Activated T-helper 1 cell treated with anti-CD3 and anti-CD28 coated beads, Interleukin-12 subunit alpha, Interleukin-12 subunit beta, Interleukin-2, Interleukin-4 antibody, amounts not matched to agents 30 ng/mL and 10 ng/mL and 1 ng/mL, durations not matched to agents 14 hours and 24 hours and 36 hours (primary cell): ENCODE measurements at regions not wholly inside any gene's neighbourhood (a gene's known extent, or its start where the extent isn't known, plus 50 kb on each side); places are given as distances from the start of the nearest gene placed in this dataset.

Experiments
- DNase-seq: peaks from one replicate; pipeline ENCODE4 v3.0.0; 2021; ENCODE audit warnings: low spot score
- H3K27ac Mint-ChIP-seq: one replicate; pipeline ENCODE4 v1.8.0; 2021; ENCODE audit warnings: mild to moderate bottlenecking, mixed read lengths
- H3K27me3 Mint-ChIP-seq: one replicate; pipeline ENCODE4 v1.8.0; 2022; ENCODE audit warnings: mild to moderate bottlenecking, moderate library complexity, mixed read lengths; ENCODE audit not compliant: insufficient read depth
- H3K36me3 Mint-ChIP-seq: one replicate; pipeline ENCODE4 v1.8.0; 2021; ENCODE audit warnings: low read depth, mixed read lengths
- H3K4me1 Mint-ChIP-seq: one replicate; pipeline ENCODE4 v1.8.0; 2021; ENCODE audit warnings: low read depth, mixed read lengths
- H3K4me3 Mint-ChIP-seq: one replicate; pipeline ENCODE4 v1.8.0; 2021; ENCODE audit warnings: mild to moderate bottlenecking, moderate library complexity, mixed read lengths
- H3K9me3 Mint-ChIP-seq: one replicate; pipeline ENCODE4 v1.8.0; 2021; ENCODE audit warnings: mixed read lengths
- intact Hi-C: fragments of 100-400 bp; cut with micrococcal nuclease; formaldehyde crosslinking; loops from one replicate; pipeline ENCODE4 v1.15.1; 2024

DNA sequence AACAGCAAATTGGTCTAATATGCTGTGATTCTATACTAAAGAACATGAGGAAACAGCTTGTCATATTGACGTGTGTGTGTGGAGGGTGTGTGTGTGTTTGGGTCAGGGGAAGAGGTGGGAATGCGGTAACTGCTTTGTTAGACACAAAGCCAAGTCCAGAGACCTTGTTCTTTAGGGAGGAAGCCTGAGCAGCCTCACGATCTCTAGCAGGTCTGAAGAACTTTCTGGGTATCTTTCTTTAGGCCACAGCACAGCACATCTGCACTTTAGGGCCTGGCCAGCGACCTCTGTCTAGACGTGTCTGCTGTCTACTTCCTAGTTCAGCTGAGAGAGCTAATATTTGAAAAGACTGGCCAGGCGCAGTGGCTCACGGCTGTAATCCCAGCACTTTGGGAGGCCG lies 220.0 kb upstream of the TPRG1 start:
- no peaks in the 10 kb centered on the region for H3K36me3 Mint-ChIP-seq

DNA sequence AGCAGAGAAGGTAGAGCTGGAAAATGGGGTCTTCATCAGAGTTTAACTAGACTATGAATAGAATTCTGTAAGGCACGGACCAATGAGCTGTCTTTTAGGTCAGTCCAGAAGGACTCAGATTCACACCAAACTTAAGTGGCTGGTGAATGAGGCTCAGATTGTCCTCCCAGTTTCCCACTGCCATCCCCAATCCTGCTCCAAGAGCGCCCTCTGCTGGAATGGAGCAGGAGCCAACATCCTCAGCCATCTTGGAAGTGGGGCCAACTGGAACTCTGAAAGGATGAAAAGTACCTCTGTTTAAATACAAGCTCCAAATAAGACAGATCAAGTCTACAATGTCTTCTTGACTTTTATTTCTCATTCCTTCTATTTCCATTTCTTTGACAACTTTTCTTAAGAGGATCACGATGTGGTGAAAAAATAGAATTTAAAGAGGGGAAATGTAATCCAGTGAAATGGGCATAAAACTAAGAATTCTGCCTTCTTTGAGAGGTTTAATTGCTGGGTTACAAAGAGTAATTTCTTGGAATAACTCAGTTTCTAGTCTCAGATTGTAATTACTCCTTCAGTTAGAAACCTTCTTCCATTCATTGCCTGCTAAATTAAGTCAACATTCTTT lies 217.1 kb upstream of the TPRG1 start:
- no peaks in the 10 kb centered on the region for H3K27me3 Mint-ChIP-seq
- H3K4me1 Mint-ChIP-seq, result peaks cover 46% of the 10 kb centered on the region
- intact Hi-C loops, result loop anchor here (1.0 to 10.0 kb wide), 18 partner anchors 86 to 1215 kb away; partner anchors contain the start of gene LPP
- no peak overlapping the region for H3K27ac Mint-ChIP-seq
- no peaks in the 10 kb centered on the region for H3K36me3 Mint-ChIP-seq
- no peak overlapping the region for H3K4me3 Mint-ChIP-seq
- no peaks in the 10 kb centered on the region for H3K9me3 Mint-ChIP-seq
- peak; percentile 68 for DNase-seq

More for the DNA sequence above, 220.0 kb upstream of the TPRG1 start:
- DNase-seq, result no peak
- Mint-ChIP-seq H3K9me3 (no peaks in the 10 kb centered on the region), H3K27me3 (peaks cover 3% of the 10 kb centered on the region), H3K4me3 (no peak overlapping the region), H3K4me1 (peaks cover 47% of the 10 kb centered on the region), H3K27ac (no peak overlapping the region)
- intact Hi-C loops, result loop anchor here (1.0 to 10.0 kb wide), 11 partner anchors 34 to 1147 kb away; partner anchors contain the start of gene LPP

DNA sequence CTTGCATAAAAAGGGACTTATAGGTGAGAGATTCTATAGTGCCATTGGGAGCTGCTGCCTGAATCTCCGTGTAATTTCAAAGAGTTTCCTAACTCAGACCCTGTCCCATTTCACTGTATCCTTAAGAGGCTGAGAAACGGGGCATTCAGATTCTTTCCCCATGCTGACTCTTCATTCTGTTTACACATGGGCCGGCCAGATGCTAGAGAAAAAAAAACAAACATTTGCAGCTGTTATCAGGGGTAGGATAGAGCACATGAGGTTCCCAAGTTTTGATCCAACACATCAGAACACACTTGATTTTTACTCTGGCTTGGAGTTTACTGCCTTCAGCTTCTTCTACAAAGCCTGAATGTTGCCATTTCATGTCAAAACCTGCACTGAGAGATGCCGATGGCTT lies 215.9 kb upstream of the TPRG1 start:
- intact Hi-C loops, result loop anchor here (2.0 to 10.0 kb wide), 6 partner anchors 85 to 1151 kb away; no protein-coding TSS in a partner anchor
- DNase-seq, result no peak
- no peak overlapping the region for H3K4me3 Mint-ChIP-seq
- H3K27ac Mint-ChIP-seq, result no peak overlapping the region
- peaks cover 3% of the 10 kb centered on the region for H3K27me3 Mint-ChIP-seq
- peaks cover 35% of the 10 kb centered on the region for H3K4me1 Mint-ChIP-seq
- H3K9me3 Mint-ChIP-seq, result no peaks in the 10 kb centered on the region
- H3K36me3 Mint-ChIP-seq, result no peaks in the 10 kb centered on the region

DNA sequence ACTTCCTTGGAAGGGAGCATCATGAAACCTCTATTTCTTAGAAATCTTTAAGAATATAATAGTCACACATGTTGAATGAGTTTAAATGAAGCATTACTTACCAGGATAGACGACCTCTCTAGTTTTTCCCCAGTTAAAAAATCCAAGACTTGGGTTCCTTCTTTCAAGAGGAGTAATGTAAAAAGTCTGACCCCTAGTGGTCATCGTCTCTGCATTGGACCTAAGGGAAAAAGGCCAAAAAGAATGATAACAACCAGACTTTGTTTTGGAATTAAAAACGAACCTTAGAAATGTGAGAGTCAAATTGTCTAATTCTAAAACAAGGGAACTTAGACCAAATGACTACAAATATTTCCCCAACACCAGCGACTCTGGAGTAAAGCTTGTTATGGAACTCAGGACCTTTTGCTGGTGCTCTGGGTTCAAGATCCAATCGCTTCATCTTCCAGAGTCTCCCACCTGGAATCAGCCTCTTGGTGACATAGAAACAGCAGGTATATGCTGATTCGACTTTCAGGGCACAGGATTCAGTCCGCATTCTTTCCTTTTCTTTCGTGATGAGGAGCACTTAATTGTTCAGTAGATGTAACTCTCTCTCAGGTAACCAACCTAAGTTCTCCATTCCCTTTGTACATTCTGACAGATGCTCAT lies 214.8 kb upstream of the TPRG1 start:
- Mint-ChIP-seq H3K27me3 (peaks cover 5% of the 10 kb centered on the region), H3K4me3 (no peak overlapping the region), H3K4me1 (peaks cover 32% of the 10 kb centered on the region), H3K9me3 (no peaks in the 10 kb centered on the region), H3K36me3 (no peaks in the 10 kb centered on the region), H3K27ac (no peak overlapping the region)
- no peak for DNase-seq
- intact Hi-C loops, result loop anchor here (10.0 kb wide), 2 partner anchors 702 to 1152 kb away; no protein-coding TSS in a partner anchor

DNA sequence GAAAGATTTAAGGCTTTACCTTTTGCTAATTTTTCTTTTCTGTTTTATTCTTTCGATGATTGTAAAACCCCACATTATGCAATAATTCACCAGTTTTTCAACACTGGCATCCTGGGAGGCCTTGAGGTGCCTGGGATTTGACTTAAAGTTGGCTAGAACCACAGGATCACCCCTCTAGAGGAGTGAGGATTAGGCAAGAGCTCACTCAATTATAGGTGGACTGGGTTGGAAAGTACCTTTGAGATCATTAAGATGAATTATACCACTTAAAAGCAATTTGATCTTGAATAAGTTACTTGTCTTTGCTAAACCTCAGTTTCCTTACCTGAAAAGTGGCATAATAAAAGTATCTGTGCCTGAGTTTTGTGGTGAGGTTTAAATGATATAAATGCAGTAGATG lies 212.8 kb upstream of the TPRG1 start:
- no peak for DNase-seq
- Mint-ChIP-seq H3K27ac (no peak overlapping the region), H3K9me3 (no peaks in the 10 kb centered on the region), H3K36me3 (no peaks in the 10 kb centered on the region), H3K27me3 (peaks cover 15% of the 10 kb centered on the region), H3K4me1 (peaks cover 38% of the 10 kb centered on the region), H3K4me3 (no peak overlapping the region)
- intact Hi-C loops, result loop anchor here (10.0 kb wide), 2 partner anchors 704 to 1154 kb away; no protein-coding TSS in a partner anchor

DNA sequence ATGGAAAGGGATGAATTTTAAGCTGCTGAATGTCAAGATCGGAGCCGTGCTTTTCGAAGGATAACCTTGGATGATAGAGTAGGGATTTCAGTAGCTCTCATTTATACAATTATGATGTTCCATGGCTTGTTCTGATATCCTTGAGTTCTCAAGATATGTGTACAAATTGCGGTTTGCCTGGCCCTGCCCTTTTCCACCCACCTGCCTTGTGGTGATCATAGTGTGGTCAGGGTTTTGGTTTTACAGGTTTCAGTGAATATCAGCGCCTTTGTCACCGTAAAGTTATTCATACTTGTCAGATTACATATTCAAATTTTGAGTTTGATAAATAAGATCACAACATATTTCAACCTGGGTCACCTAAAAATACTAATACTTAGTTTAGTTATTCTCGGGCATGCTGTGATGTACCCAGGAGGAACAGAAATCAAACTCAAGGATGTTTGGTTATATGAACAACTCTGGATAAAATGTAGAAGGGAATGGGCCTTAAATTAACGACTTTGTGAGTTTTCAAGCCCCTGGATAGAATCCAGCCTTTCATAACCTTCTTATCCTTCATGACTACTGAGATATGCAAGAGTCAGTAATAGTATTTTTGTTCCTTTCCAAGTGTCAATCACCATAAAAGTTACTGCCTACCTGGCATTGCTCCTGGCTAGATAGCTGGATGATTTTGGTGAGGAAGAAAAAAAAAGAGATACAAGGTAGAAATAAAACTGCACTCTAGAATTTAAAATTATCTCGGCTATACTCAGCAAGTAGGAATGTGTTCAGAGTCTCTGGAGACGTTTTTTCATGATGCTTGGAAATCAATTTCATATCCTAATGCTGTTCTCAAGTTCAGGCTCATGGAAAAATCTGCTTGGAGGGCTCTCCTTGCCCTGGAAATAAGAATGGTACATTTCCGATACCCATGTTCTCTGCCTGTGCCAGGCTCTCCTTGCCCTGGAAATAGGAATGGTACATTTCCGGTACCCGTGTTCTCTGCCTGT lies 209.2 kb upstream of the TPRG1 start:
- no peaks in the 10 kb centered on the region for H3K36me3 Mint-ChIP-seq
- peaks cover 23% of the 10 kb centered on the region for H3K4me1 Mint-ChIP-seq
- H3K27me3 Mint-ChIP-seq, result peaks cover 18% of the 10 kb centered on the region
- DNase-seq, result no peak
- intact Hi-C loops, result no loop called here
- no peak overlapping the region for H3K4me3 Mint-ChIP-seq
- no peaks in the 10 kb centered on the region for H3K9me3 Mint-ChIP-seq
- no peak overlapping the region for H3K27ac Mint-ChIP-seq

DNA sequence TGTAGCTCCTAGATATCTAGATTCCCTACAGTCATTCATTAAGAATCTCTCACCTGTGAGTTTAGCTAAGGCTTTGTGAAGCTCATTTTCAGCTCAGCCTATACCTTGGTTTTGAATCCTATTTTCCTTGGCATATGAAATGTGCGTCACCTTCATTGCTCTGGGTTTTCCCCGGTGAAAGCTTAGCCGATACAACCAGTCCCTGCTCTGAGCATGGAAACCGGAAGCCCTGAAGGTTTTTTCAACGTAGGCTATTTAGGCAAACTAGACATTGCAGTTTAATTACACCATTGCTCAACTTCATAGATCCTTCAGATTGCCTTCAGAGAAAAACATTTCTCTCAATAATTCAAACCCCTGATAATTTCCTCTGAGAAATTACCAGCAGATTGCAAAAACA lies 206.8 kb upstream of the TPRG1 start:
- intact Hi-C loops, result no loop called here
- Mint-ChIP-seq H3K9me3 (no peaks in the 10 kb centered on the region), H3K27me3 (peaks cover 20% of the 10 kb centered on the region), H3K27ac (no peak overlapping the region), H3K4me3 (no peak overlapping the region), H3K4me1 (peaks cover 14% of the 10 kb centered on the region), H3K36me3 (no peaks in the 10 kb centered on the region)
- no peak for DNase-seq

DNA sequence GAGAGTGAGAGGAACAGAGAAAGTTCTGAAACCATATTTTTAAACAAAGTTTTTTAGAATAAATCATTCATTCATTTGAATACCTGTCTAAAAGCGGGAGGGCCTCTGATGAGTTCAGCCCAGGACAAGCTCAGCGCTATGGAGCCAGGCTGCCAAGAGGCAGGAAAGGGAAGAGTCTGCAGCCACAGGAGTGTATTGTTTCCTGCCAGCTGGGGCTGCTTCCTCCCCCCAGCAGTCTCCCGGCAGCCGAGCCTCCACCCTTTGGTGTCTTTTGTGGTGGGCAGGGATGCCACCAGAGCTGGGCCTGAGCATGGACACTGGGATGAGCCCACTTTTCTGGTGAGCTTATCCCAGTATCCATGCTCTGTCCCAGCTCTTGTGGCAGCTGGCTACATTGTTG lies 199.5 kb upstream of the TPRG1 start:
- Mint-ChIP-seq H3K4me3 (no peak overlapping the region), H3K4me1 (peaks cover 12% of the 10 kb centered on the region), H3K36me3 (peaks cover 4% of the 10 kb centered on the region), H3K9me3 (no peaks in the 10 kb centered on the region), H3K27ac (no peak overlapping the region), H3K27me3 (peaks cover 19% of the 10 kb centered on the region)
- DNase-seq, result no peak
- intact Hi-C loops, result no loop called here

DNA sequence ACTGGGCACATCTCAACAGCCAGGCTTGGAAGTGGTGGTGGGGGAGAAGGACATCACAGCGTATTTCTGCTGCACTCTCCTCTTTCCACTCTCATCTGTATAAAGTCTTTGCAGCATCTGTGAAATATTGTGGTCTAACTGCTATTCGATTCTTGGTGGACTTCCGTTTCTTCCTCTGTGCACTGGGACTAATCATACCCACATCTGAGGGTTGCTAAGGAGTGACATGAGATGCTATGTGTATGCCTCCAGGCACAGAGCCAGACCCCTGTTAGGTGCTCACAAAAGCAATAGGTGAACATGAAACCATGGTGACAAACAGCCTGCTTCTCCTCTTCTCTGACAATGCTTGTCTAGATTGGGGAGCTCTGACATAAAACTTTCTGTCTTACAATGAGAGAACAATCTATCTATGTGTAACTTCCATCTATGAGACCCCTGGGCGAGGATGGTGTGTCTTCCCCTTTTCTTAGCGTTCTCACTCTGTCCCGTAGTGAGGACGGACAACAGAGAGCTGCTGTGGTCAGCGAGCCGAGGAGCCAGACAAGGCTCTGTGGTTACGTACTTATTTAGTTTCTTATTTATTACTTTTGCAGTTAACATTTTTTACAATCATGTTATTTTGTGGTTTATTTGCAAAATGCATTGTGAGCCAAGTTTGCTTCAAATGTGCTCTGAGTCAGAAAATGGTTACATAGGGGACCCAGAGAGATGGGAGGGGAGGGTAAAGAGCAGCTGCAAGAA lies 196.7 kb upstream of the TPRG1 start:
- intact Hi-C loops, result loop anchor here (5.0 kb wide), 1 partner anchor 67 kb away; no protein-coding TSS in a partner anchor
- Mint-ChIP-seq H3K27ac (no peak overlapping the region), H3K36me3 (peaks cover 4% of the 10 kb centered on the region), H3K4me3 (no peak overlapping the region), H3K27me3 (peaks cover 17% of the 10 kb centered on the region), H3K9me3 (no peaks in the 10 kb centered on the region), H3K4me1 (peaks cover 12% of the 10 kb centered on the region)
- DNase-seq, result no peak

DNA sequence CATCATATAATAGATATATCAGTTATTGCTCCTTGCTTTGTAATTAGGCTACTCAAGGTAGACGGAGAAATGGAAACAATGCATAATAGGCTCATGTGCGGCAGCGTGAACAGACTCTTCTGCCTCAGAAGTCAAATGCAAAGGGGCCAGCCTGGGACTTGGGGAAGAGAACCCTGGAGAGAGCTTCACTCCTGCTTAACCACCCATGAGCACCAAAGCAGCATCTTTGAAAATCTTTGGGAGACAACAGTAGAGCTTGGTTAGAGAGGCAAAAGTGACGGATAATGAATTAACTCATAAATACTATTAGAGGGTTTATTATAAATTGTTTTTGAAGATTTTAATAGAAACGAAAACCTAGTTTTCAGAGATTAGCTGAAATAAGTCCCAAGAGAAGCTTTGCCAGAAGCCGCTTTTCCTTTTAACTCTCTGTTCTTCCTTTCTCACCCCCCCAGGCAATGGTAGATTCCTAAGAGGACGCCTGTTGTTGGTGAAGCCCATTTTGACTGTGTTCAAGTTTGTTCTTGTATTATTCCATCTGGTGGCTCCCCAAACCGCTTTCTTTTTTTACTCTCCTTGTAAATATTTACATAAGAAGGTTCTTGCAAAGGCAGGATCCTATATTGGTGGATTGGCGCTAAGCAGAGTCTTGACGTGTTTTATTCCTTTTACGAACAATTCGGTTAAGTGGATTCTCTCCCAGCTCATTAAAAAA lies 196.0 kb upstream of the TPRG1 start:
- no peak overlapping the region for H3K27ac Mint-ChIP-seq
- H3K9me3 Mint-ChIP-seq, result no peaks in the 10 kb centered on the region
- intact Hi-C loops, result loop anchor here (5.0 kb wide), 1 partner anchor 67 kb away; no protein-coding TSS in a partner anchor
- H3K27me3 Mint-ChIP-seq, result peaks cover 16% of the 10 kb centered on the region
- H3K4me1 Mint-ChIP-seq, result peaks cover 12% of the 10 kb centered on the region
- H3K4me3 Mint-ChIP-seq, result no peak overlapping the region
- DNase-seq, result no peak
- H3K36me3 Mint-ChIP-seq, result peaks cover 4% of the 10 kb centered on the region

DNA sequence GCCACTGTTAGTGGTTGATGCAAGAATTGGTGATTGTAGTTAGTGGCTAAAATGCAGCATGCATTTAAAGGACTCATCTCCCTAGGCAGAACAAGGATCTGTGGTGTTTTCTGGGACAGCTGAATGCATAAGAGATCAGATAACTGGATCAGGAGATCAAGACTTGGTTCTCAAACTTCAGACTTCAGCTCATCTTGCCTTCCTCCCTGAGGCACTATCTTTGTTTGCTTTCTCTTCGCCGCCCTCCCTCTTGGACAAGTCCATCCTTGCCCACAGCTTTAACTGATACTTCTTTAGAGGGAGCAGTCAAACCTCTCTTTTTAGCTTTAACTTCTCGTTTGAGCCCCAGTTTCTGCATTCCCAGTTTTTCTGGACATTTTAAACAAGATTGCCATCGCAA lies 195.4 kb upstream of the TPRG1 start:
- Mint-ChIP-seq H3K9me3 (no peaks in the 10 kb centered on the region), H3K4me3 (no peak overlapping the region), H3K27ac (no peak overlapping the region), H3K36me3 (peaks cover 4% of the 10 kb centered on the region), H3K4me1 (peaks cover 12% of the 10 kb centered on the region), H3K27me3 (peaks cover 11% of the 10 kb centered on the region)
- intact Hi-C loops, result loop anchor here (5.0 kb wide), 1 partner anchor 66 kb away; no protein-coding TSS in a partner anchor
- no peak for DNase-seq
